GM19193 (cell line): ENCODE measurements at regions not wholly inside any gene's neighbourhood (a gene's known extent, or its start where the extent isn't known, plus 50 kb on each side); places are given as distances from the start of the nearest gene placed in this dataset.

Experiments used
- POLR2A ChIP-seq: IDR thresholded peaks from 4 replicates; pipeline ENCODE4 v1.6.1; 2011; ENCODE audit not compliant: insufficient read depth, insufficient read length; ENCODE audit errors: extremely low read depth

GRCh38 chr10:43884501-43885105 lies 235.9 kb upstream of the ZNF32 start:
- TF ChIP-seq POLR2A: no peak

GRCh38 chr10:43882711-43883110 lies 234.0 kb upstream of the ZNF32 start:
- no peak for TF ChIP-seq POLR2A

- no peak for TF ChIP-seq POLR2A
Measured at GRCh38 chr10:43881657-43882056, 233.0 kb upstream of the ZNF32 start.

- no peak for TF ChIP-seq POLR2A
Measured at GRCh38 chr10:43880160-43880559, 231.5 kb upstream of the ZNF32 start.

- no peak for TF ChIP-seq POLR2A
Measured at GRCh38 chr10:43879742-43880141, 231.1 kb upstream of the ZNF32 start.

- no peak for TF ChIP-seq POLR2A
Measured at GRCh38 chr10:43879162-43879561, 230.5 kb upstream of the ZNF32 start.

GRCh38 chr10:43878386-43878785 lies 229.7 kb upstream of the ZNF32 start:
- TF ChIP-seq POLR2A: no peak

- TF ChIP-seq POLR2A: no peak
Measured at GRCh38 chr10:43876976-43877375, 228.3 kb upstream of the ZNF32 start.

GRCh38 chr10:43874984-43875383 lies 226.3 kb upstream of the ZNF32 start:
- TF ChIP-seq POLR2A: no peak

- TF ChIP-seq POLR2A: no peak
Measured at GRCh38 chr10:43873717-43874116, 225.0 kb upstream of the ZNF32 start.

- TF ChIP-seq POLR2A: no peak
Measured at GRCh38 chr10:43872644-43873043, 224.0 kb upstream of the ZNF32 start.

GRCh38 chr10:43871545-43871944 lies 222.9 kb upstream of the ZNF32 start:
- no peak for TF ChIP-seq POLR2A

- no peak for TF ChIP-seq POLR2A
Measured at GRCh38 chr10:43870968-43871439, 222.3 kb upstream of the ZNF32 start.

- no peak for TF ChIP-seq POLR2A
Measured at GRCh38 chr10:43869669-43870322, 221.1 kb upstream of the ZNF32 start.

- TF ChIP-seq POLR2A: no peak
Measured at GRCh38 chr10:43868952-43869351, 220.3 kb upstream of the ZNF32 start.
